PC-9 (cell line): ENCODE measurements at regions not wholly inside any gene's neighbourhood (a gene's known extent, or its start where the extent isn't known, plus 50 kb on each side); places are given as distances from the start of the nearest gene placed in this dataset.

Source experiments
- CTCF ChIP-seq: fragments of 200-600 bp; sonication (generic); conservative IDR thresholded peaks from 2 replicates; pipeline ENCODE4 v1.6.1; 2017; ENCODE audit warnings: mixed run types, antibody characterized with exemption, mild to moderate bottlenecking, moderate library complexity
- EZH2 ChIP-seq: fragments of 200-600 bp; sonication (generic); IDR thresholded peaks from 2 replicates; pipeline ENCODE4 v1.8.0; 2017; ENCODE audit warnings: antibody characterized with exemption, low read depth

GRCh38 chr16:5228369-5228768 lies 130.8 kb upstream of the EEF2KMT start:
- TF ChIP-seq EZH2 (no peak), CTCF (no peak)
